Endothelial cell of hepatic sinusoid (primary cell): ENCODE measurements at regions not wholly inside any gene's neighbourhood (a gene's known extent, or its start where the extent isn't known, plus 50 kb on each side); places are given as distances from the start of the nearest gene placed in this dataset.
"Not testable (repeated sequence)": the region's sequence is repeated elsewhere in the genome, so short reads cannot be mapped to it uniquely, and the experiment has no call there.

Source experiments
- in situ Hi-C: cut with HindIII; loops from 2 replicates; pipeline ENCODE4 v1.10.0; 2017; ENCODE audit warnings: low sequenced_read_pairs

GRCh38 chr4:187046471-187046870, 322.8 kb upstream of the FAT1 start:
- in situ Hi-C loops: no loop called here

DNA sequence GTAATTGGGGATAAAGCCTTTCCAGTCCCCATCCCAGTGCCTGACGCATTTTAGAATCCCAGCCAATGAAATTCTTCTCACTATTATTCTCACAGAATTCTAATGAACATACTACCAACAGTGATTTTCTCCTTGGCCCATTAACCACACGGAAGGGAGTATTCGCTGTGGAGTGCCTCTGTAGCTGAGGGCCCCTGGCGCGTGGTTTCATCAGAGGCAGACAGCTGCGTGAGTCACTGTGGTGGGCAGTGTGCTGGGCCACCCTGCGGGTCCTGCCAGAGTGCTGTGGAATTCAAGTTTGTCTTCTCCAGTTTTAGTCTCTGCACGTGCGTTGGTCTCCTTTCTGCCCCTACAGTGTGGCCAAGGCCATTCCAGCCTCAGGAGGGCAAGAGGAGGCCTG, 335.4 kb upstream of the FAT1 start:
- in situ Hi-C loops: no loop called here

DNA sequence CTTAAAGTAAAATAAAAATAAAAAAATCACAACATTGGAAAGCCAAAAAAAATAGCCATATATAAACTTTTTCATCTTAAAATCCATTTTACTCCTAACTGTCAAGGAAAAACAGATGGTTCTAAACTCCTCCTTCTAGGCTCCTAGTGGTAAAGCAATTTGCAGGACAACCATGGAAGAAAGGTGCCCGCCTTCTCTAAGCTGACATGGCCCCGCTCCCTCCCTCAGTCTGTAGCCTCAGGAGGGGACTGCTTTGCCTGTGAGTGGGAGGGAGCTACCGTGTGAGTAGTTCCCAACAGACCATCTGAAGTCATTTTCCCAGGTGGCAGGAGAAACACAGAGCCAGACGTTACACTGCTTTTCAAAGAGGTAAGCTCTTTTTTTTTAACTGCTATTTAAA, 336.2 kb upstream of the FAT1 start:
- in situ Hi-C loops: no loop called here

DNA sequence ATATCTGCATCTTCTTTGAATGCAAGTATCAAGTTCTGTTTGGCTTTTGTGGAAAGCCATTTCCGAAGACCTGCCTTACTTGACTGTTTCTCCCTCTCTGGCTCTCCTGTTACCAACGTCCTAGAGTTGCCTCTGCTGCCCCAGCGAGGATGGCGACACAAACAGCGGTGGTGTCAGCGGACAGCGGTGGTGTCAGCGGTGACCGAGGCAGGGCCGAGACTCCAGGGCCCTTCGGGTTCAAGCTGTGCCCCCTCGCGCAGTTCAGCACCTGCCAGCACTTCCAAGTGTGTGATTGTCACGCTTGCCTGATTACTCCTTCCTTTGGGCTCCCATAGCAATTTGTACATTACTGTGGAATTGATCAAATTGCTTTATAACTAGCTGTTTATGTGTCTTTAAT, 336.9 kb upstream of the FAT1 start:
- in situ Hi-C loops: no loop called here

GRCh38 chr4:187063251-187063650, 339.6 kb upstream of the FAT1 start:
- in situ Hi-C loops: no loop called here

DNA sequence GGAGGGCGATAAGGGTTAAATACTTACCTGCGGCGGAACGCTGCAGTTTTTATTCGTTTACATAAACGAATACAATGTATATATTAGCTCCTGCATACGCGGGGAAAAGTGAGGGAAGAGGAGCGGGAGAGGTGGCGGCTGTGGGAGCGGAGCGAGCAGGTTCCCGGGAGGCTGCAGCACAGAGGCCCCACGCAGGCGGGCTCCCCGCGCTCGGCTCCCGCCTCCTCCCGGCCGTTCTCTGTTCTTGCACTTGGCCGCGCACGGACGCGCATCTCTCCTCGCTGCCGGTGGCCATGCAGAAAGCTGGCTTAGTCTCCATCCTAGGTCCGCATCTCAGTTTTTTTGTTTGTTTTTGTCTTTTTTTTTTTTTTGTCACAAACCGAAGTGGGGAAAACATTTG, 340.4 kb upstream of the FAT1 start:
- in situ Hi-C loops: no loop called here

DNA sequence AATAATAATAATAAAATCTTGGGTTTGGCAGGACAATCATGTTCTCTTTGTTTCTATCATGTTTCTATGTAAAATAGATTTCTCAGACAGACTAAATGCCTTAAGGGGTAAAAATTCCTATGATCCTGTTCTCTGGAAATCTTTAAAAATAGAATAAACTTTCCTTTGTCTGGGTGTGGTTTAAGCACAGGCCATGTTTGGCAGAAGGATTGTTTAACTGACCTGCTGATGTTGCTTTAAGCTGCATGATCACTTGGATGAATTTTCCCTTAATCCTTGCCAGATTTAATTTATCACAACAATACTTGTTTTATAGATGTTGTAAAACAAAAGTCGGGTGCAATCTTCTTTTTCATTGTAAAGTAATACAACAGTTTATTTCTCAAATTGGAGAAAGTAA, 341.7 kb upstream of the FAT1 start:
- in situ Hi-C loops: no loop called here

- in situ Hi-C loops: no loop called here
Measured at GRCh38 chr4:187065806-187066205, 342.1 kb upstream of the FAT1 start.

DNA sequence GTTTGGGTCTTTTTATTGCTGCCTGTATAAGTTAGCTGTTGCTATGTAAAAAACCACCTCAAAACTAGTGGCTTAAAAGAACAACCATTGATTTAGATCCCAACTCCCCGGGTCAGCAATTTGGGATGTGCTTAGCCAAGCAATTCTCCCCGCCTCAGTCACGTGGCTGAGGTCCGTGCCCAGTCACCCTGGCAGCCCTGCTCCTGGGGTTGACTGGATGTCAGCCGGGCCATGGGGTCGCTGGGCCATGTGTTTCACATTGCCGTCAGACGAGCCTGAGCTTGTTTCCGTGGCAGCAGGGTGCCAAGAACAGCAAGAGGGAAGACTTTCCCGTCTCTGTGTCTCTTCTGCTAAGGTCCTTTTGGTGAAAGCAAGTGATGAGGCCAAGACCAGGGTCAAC, 345.7 kb upstream of the FAT1 start:
- in situ Hi-C loops: no loop called here

DNA sequence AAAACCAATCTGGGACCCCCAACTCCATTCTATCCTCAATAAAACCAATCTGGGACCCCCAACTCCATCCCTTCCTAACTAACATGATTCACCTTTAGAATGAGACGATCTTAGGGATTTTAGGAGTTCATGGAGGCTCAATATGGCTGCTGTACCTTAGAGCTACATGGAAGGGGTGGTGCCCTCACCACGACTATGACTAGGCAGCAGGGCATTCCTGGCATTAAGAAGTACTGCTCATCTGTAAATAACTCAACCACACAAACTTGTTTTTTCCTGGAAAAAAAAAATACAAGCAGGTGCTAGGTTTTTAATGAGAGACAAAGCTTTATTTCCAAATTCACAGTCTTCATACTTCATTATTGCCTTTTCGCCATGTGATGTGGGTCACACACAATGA, 346.5 kb upstream of the FAT1 start:
- in situ Hi-C loops: no loop called here

- in situ Hi-C loops: no loop called here
Measured at GRCh38 chr4:187070740-187071139, 347.1 kb upstream of the FAT1 start.

DNA sequence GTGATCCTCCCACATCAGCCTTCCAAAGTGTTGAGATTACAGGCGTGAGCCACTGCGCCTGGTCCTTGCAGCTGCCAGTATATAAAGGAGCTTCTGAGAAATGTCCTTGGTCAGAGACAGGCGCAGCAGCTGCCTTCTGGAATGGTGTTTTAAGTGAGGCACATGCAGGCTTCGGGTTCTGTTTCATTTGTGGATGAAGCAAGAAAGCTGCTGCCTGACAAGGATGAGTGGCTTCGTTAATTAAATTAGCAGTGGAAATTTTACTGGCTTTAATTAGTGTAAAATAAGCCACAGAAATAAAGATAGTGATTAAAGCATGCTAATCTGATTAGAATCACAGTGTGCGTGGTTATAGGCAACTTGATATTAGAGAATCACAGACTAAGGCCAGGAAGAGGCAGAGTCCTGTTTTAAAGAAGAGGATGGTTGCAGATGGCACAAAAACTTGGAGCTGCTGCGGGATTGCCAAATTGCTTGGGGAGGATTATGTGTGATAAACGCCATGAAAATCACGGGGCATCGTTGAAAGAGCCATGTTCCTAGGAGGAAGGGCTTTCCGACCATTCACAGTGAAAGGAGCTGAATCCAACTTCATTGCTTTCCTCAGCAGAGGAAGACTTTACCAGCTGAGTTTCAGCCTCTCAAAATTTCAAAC, 348.4 kb upstream of the FAT1 start:
- in situ Hi-C loops: no loop called here

DNA sequence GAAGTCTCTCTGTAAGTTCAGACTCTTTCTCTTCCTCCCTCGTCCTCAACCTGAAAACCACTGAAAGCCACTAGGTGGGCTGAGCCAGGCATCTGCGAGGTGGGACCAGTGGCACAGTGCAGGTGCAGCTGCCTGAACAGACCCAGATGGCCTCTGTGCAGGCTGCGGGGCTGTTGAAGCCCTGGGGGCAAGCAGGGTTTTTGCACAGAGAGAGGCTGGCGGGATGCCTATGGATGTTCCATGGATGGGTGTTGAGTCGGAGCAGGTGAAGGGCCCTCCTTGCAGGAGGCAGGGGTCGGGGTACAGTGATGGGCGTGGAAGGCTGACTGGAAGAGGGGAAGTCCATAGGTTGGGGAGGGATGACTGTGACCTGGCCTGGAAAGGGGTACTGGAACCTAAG, 350.2 kb upstream of the FAT1 start:
- in situ Hi-C loops: no loop called here

- in situ Hi-C loops: no loop called here
Measured at GRCh38 chr4:187075514-187075913, 351.9 kb upstream of the FAT1 start.

- in situ Hi-C loops: no loop called here
Measured at GRCh38 chr4:187077744-187078401, 354.2 kb upstream of the FAT1 start.

DNA sequence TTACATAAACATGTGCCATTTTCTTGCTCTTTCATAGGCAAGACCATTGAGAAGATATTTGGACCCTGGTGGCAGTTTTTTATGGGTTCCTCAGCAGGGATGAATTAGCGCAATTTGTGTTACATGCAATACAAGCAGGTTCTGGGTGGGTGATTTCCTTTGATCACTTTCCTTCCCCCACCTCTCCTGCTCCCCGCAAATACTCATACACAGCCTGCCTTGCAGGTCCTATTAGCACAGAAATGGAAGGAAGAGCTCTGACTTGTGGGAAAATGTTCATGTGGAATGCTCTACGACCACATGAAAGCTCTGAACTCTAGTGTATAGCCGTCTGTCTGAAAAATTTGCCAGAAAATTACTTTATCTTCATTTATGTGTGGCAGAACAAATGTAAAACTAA, 361.0 kb upstream of the FAT1 start:
- in situ Hi-C loops: no loop called here

DNA sequence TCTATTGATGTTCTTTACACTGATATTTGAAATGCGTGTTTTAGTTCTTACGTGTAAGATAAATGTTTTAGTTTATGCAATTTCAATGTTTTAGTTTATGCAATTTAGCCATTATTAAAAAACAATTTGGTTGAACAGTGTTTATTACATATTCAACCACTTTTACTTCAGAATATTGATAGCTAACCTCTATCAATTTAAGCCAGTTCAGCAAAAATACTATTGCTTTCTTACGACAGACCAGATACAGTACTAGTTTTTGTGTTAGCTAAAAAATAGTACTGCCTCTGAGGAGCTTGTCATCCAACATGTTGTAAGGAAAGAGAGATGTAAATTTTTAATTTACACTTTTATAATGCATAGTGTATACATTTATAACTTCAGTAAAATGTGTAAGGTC, 361.7 kb upstream of the FAT1 start:
- in situ Hi-C loops: no loop called here

GRCh38 chr4:187086151-187086550, 362.5 kb upstream of the FAT1 start:
- in situ Hi-C loops: no loop called here

DNA sequence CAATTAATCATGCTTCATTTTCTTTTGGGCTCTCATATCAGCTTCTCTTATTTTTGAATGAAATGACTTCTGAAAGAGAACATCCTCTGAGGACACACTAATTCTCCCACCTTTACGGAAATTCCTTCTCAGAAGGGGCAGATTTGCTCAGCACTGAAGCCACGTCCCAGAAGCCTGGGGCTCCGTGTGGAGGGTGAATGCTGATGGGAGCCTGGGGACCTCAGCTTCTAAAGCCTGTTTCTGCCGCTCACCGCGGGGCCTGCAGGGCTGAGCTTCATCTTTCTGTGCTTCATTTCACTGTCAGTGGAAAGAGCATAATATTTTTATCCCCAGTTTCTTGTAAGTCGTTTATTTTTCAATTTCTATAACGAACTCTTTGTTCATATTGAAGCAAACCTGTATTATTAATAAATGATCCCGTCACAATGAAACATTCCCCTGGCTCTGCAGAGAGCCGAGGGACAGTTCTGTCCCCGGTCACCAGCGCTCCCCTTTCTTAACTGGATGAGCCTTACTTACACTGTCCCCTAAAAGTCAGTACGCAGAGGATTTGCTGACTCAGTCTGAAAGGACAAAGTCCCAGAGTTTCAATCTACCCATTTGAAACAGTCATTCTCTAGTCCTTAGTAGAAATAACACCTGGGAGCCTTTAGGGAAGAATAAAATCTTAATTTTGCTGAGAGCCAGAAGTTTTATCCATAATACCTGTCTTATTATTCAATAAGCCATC, 364.6 kb upstream of the FAT1 start:
- in situ Hi-C loops: no loop called here

- in situ Hi-C loops: no loop called here
Measured at GRCh38 chr4:187090401-187090800, 366.7 kb upstream of the FAT1 start.

GRCh38 chr4:187090832-187091231, 367.2 kb upstream of the FAT1 start:
- in situ Hi-C loops: not testable (repeated sequence)

- in situ Hi-C loops: no loop called here
Measured at GRCh38 chr4:187094144-187094543, 370.5 kb upstream of the FAT1 start.
